ENCODE measurements at regions not wholly inside any gene's neighbourhood (a gene's known extent, or its start where the extent isn't known, plus 50 kb on each side); places are given as distances from the start of the nearest gene placed in this dataset.
"Not testable (repeated sequence)": the region's sequence is repeated elsewhere in the genome, so short reads cannot be mapped to it uniquely, and the experiment has no call there.

- H3F3A ChIP-seq (ENCODE audit: insufficient read depth, low read depth); CTCF ChIA-PET; H3K79me2 ChIP-seq (ENCODE audit: low read depth); H3K4me2 ChIP-seq; H2AFZ ChIP-seq; H4K20me1 ChIP-seq (ENCODE audit: insufficient read depth); H3K4me3 ChIP-seq; H3K9me3 ChIP-seq (ENCODE audit: insufficient read depth, low read depth); H3K36me3 ChIP-seq (ENCODE audit: low read depth); H3K27ac ChIP-seq; BruUV-seq (replicated peaks); DNase-seq; H3K27me3 ChIP-seq (ENCODE audit: insufficient read depth, low read depth); H3K9me2 ChIP-seq (ENCODE audit: insufficient read depth); POLR2A ChIA-PET (ENCODE audit: unreplicated experiment); intact Hi-C loops (cut with micrococcal nuclease; ENCODE audit: unreplicated experiment); H3K4me1 ChIP-seq (replicated peaks; ENCODE audit: insufficient read depth): not testable (repeated sequence)
These were observed 83.4 kb upstream of the RAP2C start for GRCh38 chrX:132302687-132303086.

GRCh38 chrX:132294776-132295495 lies 75.7 kb upstream of the RAP2C start:
- ChIA-PET CTCF (no interaction called here), POLR2A (ENCODE audit: unreplicated experiment) (no interaction called here)
- BruUV-seq (replicated peaks), result no TSS peak
- H3K4me3 ChIP-seq, result no peak overlapping the region
- H3K9me3 ChIP-seq (ENCODE audit: insufficient read depth, low read depth), result no peaks in the 10 kb centered on the region
- DNase-seq, result no peak
- H3F3A ChIP-seq (ENCODE audit: insufficient read depth, low read depth), result no peaks in the 10 kb centered on the region
- no peak overlapping the region for H3K4me2 ChIP-seq
- H3K36me3 ChIP-seq (ENCODE audit: low read depth), result no peaks in the 10 kb centered on the region
- TF ChIP-seq EZH2 (IDR thresholded peaks at IDR 0.05; ENCODE audit: low read depth) (no peak), CTCF (conservative IDR thresholded peaks at IDR 0.05) (no peak)
- H3K27ac ChIP-seq, result no peak overlapping the region
- intact Hi-C loops (cut with micrococcal nuclease; ENCODE audit: unreplicated experiment), result loop anchor here (5.0 to 10.0 kb wide), 3 partner anchors 68 to 450 kb away; partner anchors contain the start of gene MBNL3
- no peaks in the 10 kb centered on the region for H3K4me1 ChIP-seq (replicated peaks; ENCODE audit: insufficient read depth)
- no peaks in the 10 kb centered on the region for H4K20me1 ChIP-seq (ENCODE audit: insufficient read depth)
- no peaks in the 10 kb centered on the region for H3K27me3 ChIP-seq (ENCODE audit: insufficient read depth, low read depth)
- no peaks in the 10 kb centered on the region for H3K79me2 ChIP-seq (ENCODE audit: low read depth)
- no peaks in the 10 kb centered on the region for H3K9me2 ChIP-seq (ENCODE audit: insufficient read depth)
- no peak overlapping the region for H2AFZ ChIP-seq

DNA sequence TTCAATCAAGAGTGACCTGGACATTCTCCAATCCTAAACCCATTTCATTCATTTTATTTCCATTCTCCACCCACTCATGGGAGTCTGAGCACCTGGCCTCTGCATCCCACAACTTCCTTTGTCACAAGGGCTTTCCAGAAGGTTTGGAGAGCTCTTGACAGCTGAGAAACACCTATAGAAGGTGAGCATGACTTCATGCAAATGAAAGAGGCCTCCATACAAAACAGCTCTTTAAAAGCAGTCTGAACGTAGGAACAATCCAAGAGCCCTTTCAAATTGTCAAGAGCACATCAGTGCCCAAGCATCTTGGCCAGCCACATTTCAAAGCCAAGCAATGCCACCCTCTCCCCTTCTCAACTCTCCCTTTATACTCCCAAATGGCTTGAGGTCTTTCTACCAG lies 74.9 kb upstream of the RAP2C start:
- no peak for DNase-seq
- Histone ChIP-seq H2AFZ (no peak overlapping the region), H3K4me1 (replicated peaks; ENCODE audit: insufficient read depth) (no peaks in the 10 kb centered on the region), H3K4me2 (no peak overlapping the region), H3K9me3 (ENCODE audit: insufficient read depth, low read depth) (no peaks in the 10 kb centered on the region), H3F3A (ENCODE audit: insufficient read depth, low read depth) (no peaks in the 10 kb centered on the region), H3K27me3 (ENCODE audit: insufficient read depth, low read depth) (no peaks in the 10 kb centered on the region), H3K79me2 (ENCODE audit: low read depth) (no peaks in the 10 kb centered on the region), H3K4me3 (no peak overlapping the region), H4K20me1 (ENCODE audit: insufficient read depth) (no peaks in the 10 kb centered on the region), H3K36me3 (ENCODE audit: low read depth) (no peaks in the 10 kb centered on the region), H3K27ac (no peak overlapping the region), H3K9me2 (ENCODE audit: insufficient read depth) (no peaks in the 10 kb centered on the region)
- intact Hi-C loops (cut with micrococcal nuclease; ENCODE audit: unreplicated experiment), result loop anchor here (5.0 to 10.0 kb wide), 3 partner anchors 67 to 449 kb away; partner anchors contain the start of gene MBNL3
- TF ChIP-seq CTCF (conservative IDR thresholded peaks at IDR 0.05) (no peak), EZH2 (IDR thresholded peaks at IDR 0.05; ENCODE audit: low read depth) (no peak)
- no TSS peak for BruUV-seq (replicated peaks)
- CTCF ChIA-PET, result no interaction called here
- POLR2A ChIA-PET (ENCODE audit: unreplicated experiment), result no interaction called here
